ENCODE measurements at regions not wholly inside any gene's neighbourhood (a gene's known extent, or its start where the extent isn't known, plus 50 kb on each side); places are given as distances from the start of the nearest gene placed in this dataset.

DNA sequence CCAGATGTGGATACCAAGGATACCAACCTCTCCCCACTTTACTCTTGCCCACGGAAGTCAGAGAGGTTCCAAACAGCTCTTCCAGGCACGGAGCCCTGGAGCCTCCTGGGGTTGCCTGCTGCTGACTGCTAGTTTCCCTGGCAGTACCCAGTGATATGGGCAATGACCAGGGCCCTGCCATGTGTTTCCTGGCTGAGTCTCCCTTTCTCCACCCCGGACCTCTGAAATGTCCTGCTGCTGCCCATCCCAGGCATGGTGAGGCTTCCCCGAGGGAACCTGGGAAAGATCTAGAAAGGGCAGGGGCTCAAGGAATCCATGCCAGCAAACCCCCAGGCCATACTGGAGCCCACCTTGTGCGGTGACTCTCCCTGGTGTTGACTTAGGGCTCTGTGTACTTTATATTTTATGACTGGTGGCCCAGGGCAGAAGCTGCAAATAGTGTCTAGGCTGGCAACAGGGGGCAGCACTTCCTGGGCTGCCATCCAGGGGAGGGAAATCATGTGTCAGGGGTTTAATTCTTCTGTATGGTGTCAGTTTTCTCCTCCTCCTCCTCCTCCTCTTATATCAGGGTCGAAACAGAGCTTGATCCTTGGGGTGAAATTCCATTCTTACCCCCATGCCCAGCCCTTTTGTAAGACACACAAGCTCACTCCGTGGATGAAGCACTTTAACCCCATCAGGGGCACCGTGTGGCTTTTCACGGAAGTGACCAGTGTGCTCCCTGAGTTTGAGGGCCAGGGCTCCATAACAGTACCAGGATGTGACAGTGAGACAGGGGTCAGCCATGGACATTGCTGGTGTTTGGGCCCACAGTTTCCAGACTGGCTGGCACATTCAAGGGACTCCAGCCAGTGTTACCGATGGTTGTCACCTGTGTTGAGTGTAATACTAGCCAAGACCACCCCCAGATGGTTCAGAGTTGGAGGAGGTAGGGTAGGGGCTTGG is 62.4 kb upstream of the GDF10 start:
- DNase-seq = peak; percentile 35

DNA sequence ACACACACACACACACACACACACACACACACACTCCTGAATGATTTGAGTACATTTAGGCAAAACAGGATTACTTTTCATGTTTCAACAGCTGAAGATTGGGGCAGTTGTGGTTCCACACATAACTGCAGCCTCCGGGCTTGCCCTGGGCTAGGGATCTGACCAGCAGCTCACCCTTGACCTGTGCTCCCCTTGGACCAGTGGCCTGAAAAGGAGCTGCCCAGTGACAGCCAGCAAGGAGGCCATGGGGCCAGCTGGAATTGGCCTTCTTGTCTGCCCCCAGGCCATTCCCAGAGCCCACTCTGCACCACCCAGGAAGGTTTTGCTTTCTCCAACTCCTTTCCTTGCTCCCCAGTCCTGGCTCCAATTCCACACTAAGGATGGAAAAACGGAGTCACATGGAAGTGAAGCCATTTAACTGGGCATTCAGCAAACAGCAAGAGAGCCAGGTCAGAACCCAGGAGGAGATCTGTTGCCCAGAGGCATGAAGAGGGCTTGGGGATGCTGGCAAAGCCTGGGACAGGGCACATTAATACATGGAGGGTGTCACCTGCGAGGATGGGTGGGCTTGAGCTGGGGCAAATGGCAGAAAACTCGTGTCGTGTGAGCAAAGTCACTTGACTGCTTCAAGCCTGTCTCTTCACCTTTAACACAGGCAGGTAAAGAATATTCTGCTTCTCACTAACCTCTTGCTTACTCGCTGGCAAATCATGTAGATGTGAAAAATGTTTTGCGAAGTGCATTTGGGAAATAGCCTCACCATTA is 61.5 kb upstream of the GDF10 start:
- DNase-seq = peak; percentile 43

DNA sequence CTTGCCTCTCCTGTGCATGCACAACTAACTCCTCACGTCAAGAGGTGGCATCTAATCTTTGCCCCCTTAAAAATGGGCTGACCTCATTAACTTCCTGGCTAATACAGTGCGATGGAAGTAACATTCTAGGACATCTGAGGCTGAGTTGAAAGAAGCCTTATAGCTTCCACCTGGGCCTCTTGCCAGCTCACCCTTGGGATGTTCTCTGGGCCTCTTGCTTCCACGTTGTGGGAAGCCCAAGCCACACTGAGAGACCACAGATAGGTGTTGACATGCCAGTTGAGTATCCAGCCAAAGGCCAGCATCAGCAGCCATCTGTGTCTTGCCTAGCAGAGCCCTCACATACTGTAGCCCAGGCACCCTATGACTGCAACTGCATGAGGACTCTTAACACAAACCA is 60.8 kb upstream of the GDF10 start:
- DNase-seq = peak; percentile 30

DNA sequence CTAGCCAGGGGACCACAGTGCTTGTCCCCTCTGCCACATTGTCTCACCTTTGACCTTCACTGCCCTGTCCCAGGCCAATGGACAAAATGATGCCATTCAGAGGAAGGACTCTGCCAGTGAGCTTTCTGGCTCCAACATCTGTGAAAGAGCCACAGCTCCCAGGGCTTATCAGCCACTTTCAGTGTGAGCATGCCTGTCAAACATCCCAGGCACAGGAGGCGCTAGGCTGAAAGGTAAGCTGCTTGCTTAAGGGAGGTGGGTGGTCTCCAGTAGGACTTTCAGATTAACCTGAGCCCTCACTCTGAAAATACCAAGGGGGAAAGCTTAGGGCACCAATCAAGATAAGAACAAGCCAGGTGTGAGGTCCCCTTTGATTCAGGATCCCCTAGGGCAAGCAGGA is 59.8 kb upstream of the GDF10 start:
- DNase-seq = peak; percentile 33

DNA sequence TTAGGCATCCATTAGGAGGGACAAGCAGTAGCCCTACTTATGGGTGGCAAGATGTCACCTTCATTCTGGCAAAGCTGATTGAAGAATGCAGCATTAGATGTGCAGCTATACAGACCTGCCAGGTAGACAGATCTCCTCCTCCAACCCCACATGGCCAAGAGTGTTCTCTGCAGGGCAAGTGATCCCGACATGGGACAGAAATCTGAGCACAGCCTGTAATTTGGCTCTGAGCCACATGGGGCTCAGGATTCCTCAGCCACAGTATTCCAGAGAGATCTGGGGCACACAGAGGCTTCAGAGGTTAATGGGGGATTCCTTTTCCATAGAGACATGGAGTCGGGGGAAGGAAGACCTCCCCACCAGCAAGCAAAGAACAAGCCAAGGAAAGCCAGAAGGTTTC is 58.7 kb upstream of the GDF10 start:
- DNase-seq = peak; percentile 34

DNA sequence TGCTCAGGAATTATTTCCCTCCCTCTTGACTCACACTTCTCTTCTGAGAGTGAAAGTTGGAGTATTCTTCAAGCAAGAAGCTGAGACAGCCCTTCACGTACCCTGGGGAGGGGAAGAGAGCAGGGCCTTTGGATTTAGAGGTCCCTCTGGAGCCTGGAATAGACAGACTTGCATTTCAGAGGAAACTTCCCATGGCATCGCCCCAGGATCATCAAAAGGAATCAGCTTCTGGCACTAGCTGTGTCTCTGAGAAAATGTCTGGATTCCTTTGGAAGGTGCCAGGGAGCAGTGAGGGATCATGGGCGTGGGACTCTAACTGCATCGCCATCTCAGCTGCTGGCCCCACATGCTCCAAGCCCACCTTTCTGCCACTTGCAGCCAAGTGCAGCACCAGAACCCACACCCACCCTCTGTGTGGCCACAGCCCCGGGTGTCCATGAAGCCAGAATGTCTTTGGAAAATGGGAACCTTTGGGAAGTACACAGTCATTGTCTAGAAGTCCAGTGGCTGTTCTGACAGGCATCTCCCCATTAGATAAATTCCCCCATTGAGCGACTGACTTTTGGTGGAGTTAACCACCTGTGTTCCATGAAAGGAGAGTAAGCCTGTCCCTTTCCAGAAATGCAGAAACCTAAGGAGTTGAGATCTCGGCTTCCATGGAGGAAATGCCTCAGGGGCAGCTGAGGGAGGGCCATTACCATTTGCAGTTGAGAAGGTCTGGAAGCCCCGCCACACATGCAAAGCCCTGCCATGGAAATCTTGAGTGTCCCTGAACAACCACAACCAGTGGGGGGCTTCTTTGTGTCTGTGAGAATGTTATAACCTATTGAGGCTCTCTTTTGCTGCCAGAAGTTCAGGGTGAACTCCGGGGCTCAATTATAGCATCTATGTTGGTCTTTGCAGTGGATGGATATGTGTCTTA is 57.8 kb upstream of the GDF10 start:
- peak; percentile 40 for DNase-seq

DNA sequence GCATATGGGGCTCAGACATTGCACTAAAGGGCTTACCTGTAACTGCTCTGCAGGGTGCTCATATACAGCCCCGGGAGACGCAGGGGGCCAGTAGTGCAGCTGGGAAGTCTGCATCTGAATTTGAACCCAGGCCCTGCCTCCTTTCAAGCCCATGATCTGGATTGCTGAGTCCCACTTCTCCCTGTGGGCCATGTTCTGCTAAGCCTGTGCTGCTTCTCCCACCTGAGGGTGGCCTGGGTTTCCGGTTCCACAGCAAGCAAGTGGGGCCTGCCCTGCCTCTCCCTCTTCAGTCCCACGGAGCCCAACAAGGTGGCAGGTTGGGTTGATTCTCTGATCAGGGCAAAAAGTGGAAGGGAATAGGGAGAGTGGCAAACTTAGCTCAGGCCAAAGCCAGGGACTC is 56.6 kb upstream of the GDF10 start:
- no peak for DNase-seq

DNA sequence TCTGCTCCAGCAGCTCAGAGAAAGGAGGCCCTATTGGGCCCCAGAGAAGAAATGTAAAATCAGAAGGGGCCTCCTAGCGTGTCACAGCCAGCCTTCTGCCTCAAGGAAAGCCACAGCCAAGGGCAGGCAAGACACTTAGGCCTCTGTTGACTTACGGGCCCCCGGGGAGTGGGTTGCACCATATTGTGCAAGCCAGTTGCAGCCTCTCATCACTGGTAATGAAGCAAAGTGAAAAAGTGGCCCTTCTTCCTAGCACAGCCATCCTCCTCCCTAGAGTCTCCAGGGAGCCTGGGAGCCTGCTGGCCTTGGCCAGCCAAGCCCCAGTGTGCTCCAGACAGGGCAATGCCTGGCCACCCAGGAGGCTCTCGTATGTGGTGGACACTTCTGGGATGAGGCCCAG is 56.2 kb upstream of the GDF10 start:
- peak; percentile 36 for DNase-seq

DNA sequence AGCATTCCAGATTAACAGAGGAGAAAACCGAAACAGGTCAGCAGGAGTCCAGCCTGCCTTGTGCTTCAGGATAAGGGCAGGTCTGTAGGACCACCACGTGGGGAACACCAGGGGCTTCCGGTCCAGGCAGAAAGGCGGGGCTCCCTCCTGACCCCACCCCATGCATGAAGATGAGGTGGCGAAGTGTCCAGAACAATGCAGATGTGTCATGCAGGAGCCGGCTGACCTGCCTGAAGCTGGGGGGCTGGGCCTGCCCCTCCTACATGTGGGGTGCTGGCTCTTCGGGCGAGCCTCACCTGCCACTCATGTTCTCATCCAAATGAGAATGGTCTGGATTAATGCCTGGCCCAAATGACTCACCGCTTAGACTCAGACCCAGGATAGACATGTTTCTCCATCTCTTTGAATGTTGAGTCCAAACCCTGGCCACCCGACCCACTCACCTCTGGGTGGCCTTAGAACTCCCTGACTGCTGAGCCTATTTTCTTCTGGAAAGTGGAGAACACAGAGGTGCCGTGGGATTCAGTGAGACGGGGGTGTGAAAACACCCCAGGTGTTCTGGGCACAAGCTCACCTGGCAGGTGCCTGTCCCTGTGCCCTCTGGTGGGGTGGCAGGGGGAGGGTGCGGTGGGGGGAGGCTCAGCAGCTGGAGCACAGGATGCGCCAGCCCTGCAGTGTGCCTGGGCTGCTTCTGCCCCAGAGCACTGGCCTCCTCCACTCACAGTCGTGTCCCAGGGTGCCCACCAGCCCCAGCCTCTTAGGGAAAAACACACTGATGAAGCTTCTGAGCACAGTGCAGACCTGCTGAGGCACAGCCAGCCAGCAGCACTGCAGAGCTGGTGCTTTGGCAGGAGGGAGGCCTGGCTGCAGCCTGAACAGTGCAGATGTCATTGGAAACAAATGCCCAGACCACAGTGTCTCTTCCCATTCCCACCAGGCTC is 55.2 kb upstream of the GDF10 start:
- peak; percentile 35 for DNase-seq

DNA sequence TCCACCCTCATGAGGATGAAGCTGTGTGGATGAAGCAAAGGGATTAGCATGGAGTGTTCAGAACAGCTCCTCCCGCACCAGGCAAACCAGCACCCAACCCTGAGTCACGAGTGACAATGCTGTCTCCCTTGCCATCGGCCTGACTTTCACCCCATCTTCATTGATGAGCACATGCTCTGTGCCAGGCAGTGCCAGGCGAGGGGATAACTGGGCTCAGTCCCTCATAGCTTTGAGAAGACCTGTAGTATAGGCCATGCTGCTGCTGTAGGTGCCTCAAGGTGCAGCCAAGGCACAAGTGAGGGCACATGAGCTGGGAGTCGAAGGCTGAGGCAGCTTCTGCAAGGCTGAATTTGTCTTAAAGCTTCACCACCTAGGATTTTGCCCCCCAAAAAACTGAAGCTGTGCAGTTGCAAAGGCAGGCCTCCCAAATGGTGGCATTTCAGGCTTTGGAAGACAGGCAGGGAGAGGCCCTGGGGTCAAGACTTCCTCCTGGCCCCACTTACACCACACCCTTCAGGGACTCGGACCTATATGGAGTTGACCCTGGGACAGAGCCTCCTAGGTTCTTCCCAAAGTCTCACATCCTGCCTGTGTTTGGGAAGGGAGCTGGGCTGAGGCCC is 54.2 kb upstream of the GDF10 start:
- peak; percentile 29 for DNase-seq

DNA sequence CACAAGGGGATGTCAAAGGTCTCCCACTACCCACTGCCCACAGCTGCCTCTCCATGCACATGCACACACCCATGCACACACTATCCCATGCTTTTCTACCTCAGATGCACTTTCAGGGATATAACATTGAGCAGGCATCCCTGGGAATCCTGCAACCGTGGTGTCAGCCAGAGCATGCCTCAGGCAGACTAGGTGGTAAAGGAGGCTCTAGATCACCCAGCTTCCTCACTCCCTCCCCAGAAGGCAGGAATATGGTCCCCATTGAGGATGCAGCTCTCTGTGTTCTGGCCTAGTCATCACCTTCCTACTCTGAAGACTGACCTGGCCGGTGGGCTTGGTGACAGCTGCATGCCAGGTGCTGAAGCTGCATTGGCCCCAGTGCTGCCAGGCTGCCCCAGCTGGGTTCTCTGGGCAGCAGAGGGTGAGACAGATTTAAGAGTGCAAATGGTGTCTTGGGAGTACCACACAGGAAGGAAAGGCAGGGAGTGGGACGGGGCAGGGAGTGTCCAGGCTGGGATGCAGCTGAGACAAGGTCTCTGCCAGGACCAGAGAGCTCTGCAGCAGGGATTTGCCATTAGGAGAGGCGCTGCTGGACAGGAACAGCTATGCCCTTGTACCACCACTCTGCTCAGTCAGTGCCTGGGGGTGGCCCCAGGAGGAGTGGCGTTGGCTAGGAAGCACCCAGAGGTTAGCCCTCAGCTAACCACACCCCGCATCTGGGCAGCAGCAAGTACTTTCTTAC is 53.4 kb upstream of the GDF10 start:
- peak; percentile 48 for DNase-seq

DNA sequence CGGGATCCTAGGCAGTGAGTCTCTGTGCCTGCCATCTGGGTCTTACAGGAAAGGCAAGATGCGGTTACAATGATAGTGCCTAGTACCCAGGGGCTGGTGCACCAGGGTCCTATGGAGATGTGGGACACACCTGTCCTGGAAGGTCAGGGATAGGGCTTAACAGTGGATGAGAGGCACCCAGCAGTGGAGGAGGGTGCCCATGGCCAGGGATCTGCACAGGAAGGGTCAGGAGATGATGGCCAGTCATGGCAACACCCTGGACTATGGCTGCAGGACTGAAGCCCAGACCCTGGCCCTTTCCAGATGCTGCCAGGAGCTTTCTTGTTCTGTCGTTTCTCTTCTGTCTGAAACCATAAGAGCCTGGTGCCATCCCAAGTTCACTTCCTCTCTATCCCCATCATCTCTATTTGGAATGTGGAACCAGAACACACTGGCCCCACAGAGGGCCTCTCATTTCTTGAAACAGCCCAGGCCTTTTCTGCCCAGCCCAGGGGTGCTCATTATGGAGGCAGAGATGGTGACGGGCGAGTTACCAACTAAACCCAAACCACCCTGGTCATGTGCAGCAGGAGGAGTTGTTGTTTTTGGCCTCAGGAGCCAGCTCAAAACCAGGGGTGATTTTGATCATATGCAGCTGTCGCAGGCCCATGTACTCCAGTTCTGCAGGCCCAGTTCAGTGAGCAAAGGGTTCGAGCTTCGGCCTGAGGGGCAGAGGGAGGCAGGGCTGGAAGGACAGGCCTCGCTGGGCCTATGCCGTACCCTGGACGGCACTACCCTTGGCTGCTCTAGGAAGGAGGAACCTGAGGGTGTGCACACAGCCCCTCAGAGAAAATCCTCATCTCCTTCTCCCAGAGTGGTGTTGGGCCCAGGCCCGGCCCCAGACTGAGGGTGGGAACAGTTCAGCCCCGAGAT is 52.6 kb upstream of the GDF10 start:
- DNase-seq = peak; percentile 40

DNA sequence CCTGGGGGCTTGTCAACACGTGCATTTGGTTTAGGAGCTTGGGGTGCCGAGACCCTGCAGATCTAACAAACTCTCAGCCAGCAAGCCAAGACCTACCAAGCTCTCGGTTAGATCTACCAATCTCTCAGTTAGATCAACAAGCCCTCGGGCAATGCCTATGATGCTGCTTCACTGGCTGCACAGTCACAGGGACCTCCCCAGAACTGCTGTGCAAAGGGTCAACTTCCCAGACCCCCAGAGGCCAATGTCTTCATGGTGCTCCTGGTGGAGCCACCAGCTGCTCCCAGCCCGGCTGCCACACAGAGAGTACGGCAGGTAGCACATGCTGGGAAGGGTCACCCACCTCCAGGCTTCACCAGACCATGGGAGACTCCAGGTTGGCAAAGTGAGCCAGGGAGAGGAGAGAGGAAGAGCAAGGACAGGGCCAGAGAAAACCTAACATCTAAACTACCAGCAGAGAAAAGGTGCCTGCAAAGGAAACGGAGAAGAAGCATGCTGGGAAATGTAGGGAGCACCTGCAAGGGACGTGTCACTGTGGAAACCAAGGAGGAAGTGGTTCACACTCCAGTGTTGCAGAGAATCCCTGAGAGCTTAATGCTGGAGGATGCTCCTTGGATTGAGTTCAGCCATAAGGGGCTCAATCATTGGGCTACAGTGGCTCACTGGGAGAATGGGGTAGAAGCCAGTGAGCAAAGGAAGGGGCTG is 51.5 kb upstream of the GDF10 start:
- DNase-seq = peak; percentile 31

DNA sequence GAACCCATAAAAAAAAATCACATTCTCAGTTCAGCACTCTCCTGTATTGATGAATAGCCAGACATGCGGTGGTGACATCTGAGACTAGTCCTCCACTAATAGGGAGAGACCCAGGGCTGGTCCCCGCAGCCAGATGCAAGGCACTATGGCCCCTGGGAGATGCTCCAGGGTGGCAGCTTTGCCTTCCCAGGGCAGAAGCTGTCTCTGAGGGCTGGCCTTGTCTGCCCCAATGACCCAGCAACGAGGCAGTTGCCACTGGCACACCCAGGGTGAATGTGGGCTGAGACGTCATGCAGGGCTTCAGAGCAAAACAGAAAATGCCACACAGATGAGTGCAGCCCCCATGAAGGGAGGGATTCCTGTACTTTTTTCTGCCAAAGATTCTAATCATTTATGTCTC is 50.1 kb upstream of the GDF10 start:
- peak; percentile 45 for DNase-seq

Measured in islet precursor cell (in vitro differentiated cells).